Gastrocnemius medialis (tissue), 4 donors: ENCODE measurements at regions not wholly inside any gene's neighbourhood (a gene's known extent, or its start where the extent isn't known, plus 50 kb on each side); places are given as distances from the start of the nearest gene placed in this dataset.

Experiments used
- CTCF ChIP-seq, 5 experiments: fragments of 450-650 bp in 3 of 5; fragments of 200-600 bp in 2 of 5; sonication (generic) in 2 of 5; IDR thresholded peaks in 4 of 5; conservative IDR thresholded peaks in 1 of 5; 1 replicate in 4 of 5; 2 replicates in 1 of 5; pipeline ENCODE4 v1.5.1; 2016 to 2019; ENCODE audit warnings: antibody characterized with exemption in 5 of 5, mild to moderate bottlenecking in 3 of 5, moderate library complexity in 3 of 5
- POLR2A ChIP-seq, 2 donors: fragments of 450-650 bp; IDR thresholded peaks; one replicate each; pipeline ENCODE4 v1.6.1; 2017; ENCODE audit warnings: antibody characterized with exemption in 2 of 2, mild to moderate bottlenecking in 2 of 2, moderate library complexity in 2 of 2

GRCh38 chr3:21109056-21109455 lies 642.0 kb downstream of the ZNF385D start:
- TF ChIP-seq CTCF (IDR thresholded peaks at IDR 0.05 in 4 of 5, conservative IDR thresholded peaks at IDR 0.05 in 1 of 5) = no peak
- no peak for TF ChIP-seq POLR2A (IDR thresholded peaks at IDR 0.05)
